GM21526 (cell line): ENCODE measurements at regions not wholly inside any gene's neighbourhood (a gene's known extent, or its start where the extent isn't known, plus 50 kb on each side); places are given as distances from the start of the nearest gene placed in this dataset.

Experiments used
- ATAC-seq: cut with Tn5 transposase; IDR thresholded peaks from one replicate; pipeline ENCODE4 v1.9.1; 2021; ENCODE audit warnings: moderate library complexity; ENCODE audit not compliant: unreplicated experiment, low FRiP score

GRCh38 chr4:63528256-63528991, 880.8 kb downstream of the TECRL start:
- no peak for ATAC-seq

GRCh38 chr4:63526251-63526650, 883.0 kb downstream of the TECRL start:
- ATAC-seq = no peak

GRCh38 chr4:63524764-63525163, 884.5 kb downstream of the TECRL start:
- no peak for ATAC-seq

- no peak for ATAC-seq
Measured at GRCh38 chr4:63505714-63506460, 903.4 kb downstream of the TECRL start.

- ATAC-seq = no peak
Measured at GRCh38 chr4:63493265-63493664, 916.0 kb downstream of the TECRL start.

GRCh38 chr4:63492515-63492914, 916.7 kb downstream of the TECRL start:
- no peak for ATAC-seq

- no peak for ATAC-seq
Measured at GRCh38 chr4:63464393-63464792, 944.9 kb downstream of the TECRL start.

GRCh38 chr4:63460075-63460474, 949.2 kb downstream of the TECRL start:
- ATAC-seq = no peak

GRCh38 chr4:63459329-63459728, 949.9 kb downstream of the TECRL start:
- no peak for ATAC-seq

- no peak for ATAC-seq
Measured at GRCh38 chr4:63458010-63458409, 951.2 kb downstream of the TECRL start.

GRCh38 chr4:63440236-63440635, 969.0 kb downstream of the TECRL start:
- ATAC-seq = no peak

- ATAC-seq = no peak
Measured at GRCh38 chr4:63430105-63430504, 979.1 kb downstream of the TECRL start.

- no peak for ATAC-seq
Measured at GRCh38 chr4:63396269-63396668, 1013.0 kb downstream of the TECRL start.

- no peak for ATAC-seq
Measured at GRCh38 chr4:63393544-63393943, 1015.7 kb downstream of the TECRL start.

GRCh38 chr4:63379750-63380522, 1029.3 kb downstream of the TECRL start:
- ATAC-seq = no peak

GRCh38 chr4:63371001-63371400, 1038.2 kb downstream of the TECRL start:
- ATAC-seq = no peak

- no peak for ATAC-seq
Measured at GRCh38 chr4:63361628-63362027, 1047.6 kb downstream of the TECRL start.

- ATAC-seq = no peak
Measured at GRCh38 chr4:63361066-63361465, 1048.2 kb downstream of the TECRL start.

GRCh38 chr4:63349674-63350025, 1059.6 kb downstream of the TECRL start:
- no peak for ATAC-seq

- ATAC-seq = no peak
Measured at GRCh38 chr4:63348735-63349673, 1060.2 kb downstream of the TECRL start.
